Glutamatergic neuron (in vitro differentiated cells): ENCODE measurements at regions not wholly inside any gene's neighbourhood (a gene's known extent, or its start where the extent isn't known, plus 50 kb on each side); places are given as distances from the start of the nearest gene placed in this dataset.

ENCODE experiments used
- DNase-seq: peaks from one replicate; pipeline ENCODE4 v3.0.0; 2022
- H3K27ac Mint-ChIP-seq: one replicate; pipeline ENCODE4 v1.8.0; 2020; ENCODE audit warnings: mild to moderate bottlenecking, mixed read lengths, inconsistent platforms; ENCODE audit not compliant: unreplicated experiment
- H3K27me3 Mint-ChIP-seq: one replicate; pipeline ENCODE4 v1.8.0; 2020; ENCODE audit warnings: mild to moderate bottlenecking, moderate library complexity, mixed read lengths, inconsistent platforms; ENCODE audit not compliant: unreplicated experiment
- H3K36me3 Mint-ChIP-seq: one replicate; pipeline ENCODE4 v1.8.0; 2020; ENCODE audit warnings: mild to moderate bottlenecking, mixed read lengths, inconsistent platforms; ENCODE audit not compliant: unreplicated experiment
- H3K4me1 Mint-ChIP-seq: one replicate; pipeline ENCODE4 v1.8.0; 2020; ENCODE audit warnings: mild to moderate bottlenecking, low read depth, mixed read lengths, inconsistent platforms; ENCODE audit not compliant: unreplicated experiment
- H3K4me3 Mint-ChIP-seq: one replicate; pipeline ENCODE4 v1.8.0; 2020; ENCODE audit warnings: mild to moderate bottlenecking, mixed read lengths, inconsistent platforms; ENCODE audit not compliant: unreplicated experiment
- H3K9me3 Mint-ChIP-seq: one replicate; pipeline ENCODE4 v1.8.0; 2020; ENCODE audit warnings: mild to moderate bottlenecking, moderate library complexity, mixed read lengths, inconsistent platforms; ENCODE audit not compliant: unreplicated experiment
- TF ChIP-seq, protein P1 (sequence below): fragments of 200-600 bp; sonication (generic); IDR thresholded peaks from one replicate; pipeline ENCODE4 v1.5.0; 2021; ENCODE audit not compliant: partially characterized antibody, unreplicated experiment

- Mint-ChIP-seq H3K4me1 (no peaks in the 10 kb centered on the region), H3K4me3 (no peak overlapping the region), H3K27me3 (peaks cover 2% of the 10 kb centered on the region), H3K27ac (no peak overlapping the region), H3K9me3 (peaks cover 2% of the 10 kb centered on the region), H3K36me3 (peaks cover 4% of the 10 kb centered on the region)
- DNase-seq: no peak
- TF ChIP-seq, protein P1, sequence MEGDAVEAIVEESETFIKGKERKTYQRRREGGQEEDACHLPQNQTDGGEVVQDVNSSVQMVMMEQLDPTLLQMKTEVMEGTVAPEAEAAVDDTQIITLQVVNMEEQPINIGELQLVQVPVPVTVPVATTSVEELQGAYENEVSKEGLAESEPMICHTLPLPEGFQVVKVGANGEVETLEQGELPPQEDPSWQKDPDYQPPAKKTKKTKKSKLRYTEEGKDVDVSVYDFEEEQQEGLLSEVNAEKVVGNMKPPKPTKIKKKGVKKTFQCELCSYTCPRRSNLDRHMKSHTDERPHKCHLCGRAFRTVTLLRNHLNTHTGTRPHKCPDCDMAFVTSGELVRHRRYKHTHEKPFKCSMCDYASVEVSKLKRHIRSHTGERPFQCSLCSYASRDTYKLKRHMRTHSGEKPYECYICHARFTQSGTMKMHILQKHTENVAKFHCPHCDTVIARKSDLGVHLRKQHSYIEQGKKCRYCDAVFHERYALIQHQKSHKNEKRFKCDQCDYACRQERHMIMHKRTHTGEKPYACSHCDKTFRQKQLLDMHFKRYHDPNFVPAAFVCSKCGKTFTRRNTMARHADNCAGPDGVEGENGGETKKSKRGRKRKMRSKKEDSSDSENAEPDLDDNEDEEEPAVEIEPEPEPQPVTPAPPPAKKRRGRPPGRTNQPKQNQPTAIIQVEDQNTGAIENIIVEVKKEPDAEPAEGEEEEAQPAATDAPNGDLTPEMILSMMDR: no peak
Observed at GRCh38 chr10:118401708-118402193, 59.6 kb upstream of the FAM204A start.

GRCh38 chr10:118397391-118397790, 55.3 kb upstream of the FAM204A start:
- TF ChIP-seq, protein P1: no peak
- DNase-seq: no peak

GRCh38 chr10:118395947-118396346, 53.8 kb upstream of the FAM204A start:
- Mint-ChIP-seq H3K36me3 (peaks cover 4% of the 10 kb centered on the region), H3K27me3 (peaks cover 2% of the 10 kb centered on the region), H3K9me3 (peaks cover 2% of the 10 kb centered on the region), H3K27ac (no peak overlapping the region), H3K4me3 (no peak overlapping the region), H3K4me1 (peaks cover 13% of the 10 kb centered on the region)
- DNase-seq: no peak
- TF ChIP-seq, protein P1: no peak

More at GRCh38 chr10:118397391-118397790, 55.3 kb upstream of the FAM204A start:
- Mint-ChIP-seq H3K27me3 (peaks cover 2% of the 10 kb centered on the region), H3K9me3 (peaks cover 2% of the 10 kb centered on the region), H3K27ac (no peak overlapping the region), H3K4me3 (no peak overlapping the region), H3K36me3 (peaks cover 4% of the 10 kb centered on the region), H3K4me1 (peaks cover 13% of the 10 kb centered on the region)

DNA sequence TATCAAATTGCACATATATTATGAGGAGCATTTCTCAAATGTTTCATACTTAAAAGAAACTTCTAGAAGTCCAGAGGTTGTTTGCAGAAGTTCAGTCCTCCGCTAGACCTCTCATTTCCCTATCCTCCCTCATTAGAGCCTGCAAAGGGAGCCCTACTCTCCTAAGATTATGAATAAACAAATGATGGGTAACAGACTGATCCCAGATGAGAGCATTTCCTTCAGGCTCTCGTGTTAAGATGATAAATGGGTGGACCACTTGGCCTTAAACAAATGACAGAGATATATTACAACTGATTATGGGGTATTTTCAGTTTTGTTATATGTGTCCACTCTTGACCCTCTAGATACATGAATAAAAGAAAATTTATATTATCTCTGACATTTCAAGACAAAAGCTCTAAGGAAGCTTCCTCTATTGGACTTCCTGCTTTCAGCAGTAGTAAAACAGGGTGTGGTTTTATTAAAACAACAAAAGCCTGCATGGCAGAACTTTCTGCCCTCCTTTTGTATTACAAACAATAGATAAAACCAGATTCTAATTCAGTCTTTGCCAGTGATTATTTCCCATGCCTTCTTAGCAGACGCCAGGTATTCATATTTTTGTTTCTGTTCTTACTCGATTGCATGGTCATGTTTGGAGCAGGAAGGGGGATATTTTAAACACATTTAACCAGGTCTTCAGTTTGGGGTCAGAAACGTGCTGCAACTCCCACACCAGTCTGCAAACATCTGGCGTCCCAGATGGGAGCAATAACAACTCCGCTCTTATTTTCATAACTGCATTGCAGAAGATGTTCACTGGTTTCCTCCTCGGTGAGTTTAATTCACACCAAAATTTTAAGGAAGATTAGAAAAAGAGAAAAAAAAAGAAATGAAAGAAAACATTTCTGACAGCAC, 52.4 kb upstream of the FAM204A start:
- Mint-ChIP-seq H3K27me3 (no peaks in the 10 kb centered on the region), H3K27ac (peak overlapping the region; percentile 52)

More for the DNA sequence above, 52.4 kb upstream of the FAM204A start:
- no peak overlapping the region for H3K4me3 Mint-ChIP-seq
- H3K9me3 Mint-ChIP-seq: peaks cover 2% of the 10 kb centered on the region
- no peaks in the 10 kb centered on the region for H3K36me3 Mint-ChIP-seq
- TF ChIP-seq, protein P1: no peak
- DNase-seq: no peak
- peaks cover 13% of the 10 kb centered on the region for H3K4me1 Mint-ChIP-seq
